ENCODE measurements at regions not wholly inside any gene's neighbourhood (a gene's known extent, or its start where the extent isn't known, plus 50 kb on each side); places are given as distances from the start of the nearest gene placed in this dataset.

DNA sequence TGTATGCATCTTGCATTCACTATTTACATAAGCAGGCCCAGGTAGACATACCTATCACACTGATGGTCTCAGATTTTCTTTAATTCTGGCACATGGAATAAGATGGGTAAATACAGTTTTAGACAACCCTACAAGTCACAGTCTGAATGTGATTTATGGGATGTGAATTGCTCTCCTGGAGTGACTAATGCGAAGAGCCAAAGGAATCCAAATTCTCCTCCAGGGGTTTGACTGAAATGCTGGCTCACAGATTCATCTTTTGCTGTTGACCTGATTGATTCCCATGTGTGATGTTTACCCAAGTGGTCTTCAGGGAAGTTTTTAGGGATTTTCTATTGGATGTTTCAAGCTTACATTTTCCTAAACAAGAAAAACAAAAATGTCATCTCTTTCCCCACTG lies 277.9 kb upstream of the MON1B start:
- DNase-seq: no peak

DNA sequence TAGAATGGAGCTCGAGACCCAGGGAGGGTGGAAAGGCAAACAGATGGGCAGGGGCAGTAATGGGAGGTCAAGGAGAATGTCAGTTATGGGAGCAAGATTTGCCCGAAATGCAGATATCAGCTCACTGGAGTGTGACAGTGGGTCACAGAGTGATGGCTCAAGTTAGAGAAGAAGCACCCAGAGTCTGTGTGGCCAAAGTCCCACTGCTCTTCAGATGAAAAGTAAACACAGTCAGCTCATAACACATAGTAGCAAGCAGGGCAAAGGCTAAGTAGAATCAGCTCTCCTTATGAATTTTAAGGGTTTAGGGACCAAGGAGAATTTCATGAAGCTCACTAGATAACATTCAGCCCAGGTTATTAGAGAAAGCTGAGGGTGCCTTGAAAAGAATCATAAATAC lies 264.9 kb upstream of the MON1B start:
- DNase-seq: no peak

DNA sequence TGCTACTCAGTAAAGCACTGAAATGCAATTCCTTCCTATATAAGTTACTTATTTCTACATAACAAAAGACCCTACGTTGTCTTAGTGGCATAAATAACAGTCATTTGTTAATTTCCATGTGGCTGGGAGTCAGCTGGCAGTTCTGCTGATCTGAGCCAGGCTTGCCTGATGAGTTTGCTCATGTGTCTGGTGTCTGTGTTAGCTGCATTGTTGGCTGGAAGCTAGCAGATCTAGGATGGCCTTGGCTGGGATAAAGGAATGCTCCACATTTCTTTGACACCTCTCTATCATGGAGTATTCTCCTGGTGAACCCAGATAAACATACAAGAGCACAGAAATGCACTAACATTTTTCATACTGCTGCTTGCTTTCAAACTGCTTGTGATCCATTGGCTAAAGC lies 264.4 kb upstream of the MON1B start:
- no peak for DNase-seq

DNA sequence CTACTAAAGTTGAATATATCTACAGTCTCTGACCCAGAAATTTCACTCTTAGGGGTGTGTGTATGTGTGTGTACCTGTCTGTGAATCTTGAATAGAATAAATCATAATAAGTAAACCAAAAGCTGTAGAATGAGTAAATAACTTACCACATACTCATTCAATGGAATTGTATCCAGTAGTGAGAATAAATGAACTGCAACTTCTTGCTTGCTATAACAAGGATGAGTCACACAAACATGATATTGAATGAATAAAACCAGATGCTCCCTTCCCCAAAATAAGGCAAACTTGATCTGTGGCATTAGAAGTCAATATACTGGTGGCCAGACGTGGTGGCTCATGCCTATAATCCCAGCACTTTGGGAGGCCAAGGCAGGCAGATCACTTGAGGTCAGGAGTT lies 259.8 kb upstream of the MON1B start:
- no peak for DNase-seq

DNA sequence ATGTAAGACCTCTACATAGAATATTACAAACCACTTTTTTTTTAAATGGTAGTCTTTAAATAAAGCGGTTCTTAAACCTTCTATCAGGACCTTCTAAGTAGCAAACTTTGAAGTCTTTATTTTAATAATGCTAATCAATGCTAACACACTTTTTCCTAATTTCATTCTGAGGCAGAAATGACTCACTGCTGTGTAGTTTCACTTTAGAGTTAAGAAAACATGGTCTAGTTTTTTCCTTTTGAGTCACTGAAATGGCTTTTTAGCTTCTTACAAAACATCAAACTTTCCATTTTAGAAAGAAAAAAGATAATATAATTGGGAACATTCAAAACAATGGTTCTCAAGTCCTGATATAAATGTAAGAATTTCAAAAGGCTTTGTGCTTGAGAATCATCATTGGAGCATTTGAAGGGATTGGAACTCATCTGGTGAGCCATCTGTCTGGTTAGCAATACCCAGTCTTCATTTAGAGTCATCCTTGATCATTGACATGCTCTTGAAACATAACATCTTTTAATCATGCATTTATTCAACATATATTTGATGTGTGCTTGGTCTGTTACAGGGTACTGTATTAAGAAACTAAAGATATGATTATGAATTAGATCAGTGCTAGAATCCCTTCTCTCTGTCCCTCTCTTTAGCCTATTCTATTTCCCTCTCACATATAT lies 258.3 kb upstream of the MON1B start:
- DNase-seq: no peak

DNA sequence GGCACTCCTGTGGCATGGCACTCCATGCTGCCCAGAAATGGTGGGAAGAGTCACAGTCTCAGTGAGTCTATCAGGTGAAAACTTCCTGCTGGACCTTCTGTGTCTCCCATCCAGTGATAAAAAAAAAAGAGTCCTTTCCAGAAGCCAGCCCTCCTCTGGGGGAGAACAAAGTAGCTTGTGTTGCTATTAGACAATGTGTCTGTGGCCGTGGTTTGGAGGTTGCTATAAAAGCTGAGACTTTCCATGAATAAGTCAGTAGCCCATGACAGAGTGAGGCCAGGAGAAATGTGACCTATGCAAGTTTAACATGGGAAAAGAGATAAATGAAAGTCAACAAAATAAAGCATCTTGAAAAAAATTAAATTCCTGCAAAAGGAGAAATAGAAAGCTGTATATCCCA lies 250.7 kb upstream of the MON1B start:
- DNase-seq: no peak

- DNase-seq: no peak
These were observed 249.9 kb upstream of the MON1B start for GRCh38 chr16:76941113-76941512.

GRCh38 chr16:76942089-76942488 lies 248.9 kb upstream of the MON1B start:
- no peak for DNase-seq

DNA sequence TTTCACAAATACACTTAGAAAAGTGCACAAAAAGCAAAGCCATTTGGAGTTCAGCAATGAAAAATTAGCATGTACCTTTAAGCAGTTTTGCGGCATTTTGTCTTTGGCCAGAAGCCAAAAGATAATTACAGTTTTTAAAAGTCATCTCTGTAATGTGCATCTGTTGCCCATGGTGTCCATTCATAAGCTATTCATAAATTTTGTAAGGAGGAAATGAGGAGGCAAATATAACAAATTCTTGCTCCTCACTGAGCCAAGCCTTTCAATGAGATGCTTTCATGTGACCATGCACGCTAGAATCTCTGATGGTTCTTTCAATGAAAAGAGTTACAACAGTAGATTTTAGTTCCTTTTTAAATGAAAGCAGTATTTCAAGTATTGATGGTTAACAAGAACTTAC lies 247.1 kb upstream of the MON1B start:
- DNase-seq: no peak

GRCh38 chr16:76946879-76947278 lies 244.1 kb upstream of the MON1B start:
- no peak for DNase-seq

DNA sequence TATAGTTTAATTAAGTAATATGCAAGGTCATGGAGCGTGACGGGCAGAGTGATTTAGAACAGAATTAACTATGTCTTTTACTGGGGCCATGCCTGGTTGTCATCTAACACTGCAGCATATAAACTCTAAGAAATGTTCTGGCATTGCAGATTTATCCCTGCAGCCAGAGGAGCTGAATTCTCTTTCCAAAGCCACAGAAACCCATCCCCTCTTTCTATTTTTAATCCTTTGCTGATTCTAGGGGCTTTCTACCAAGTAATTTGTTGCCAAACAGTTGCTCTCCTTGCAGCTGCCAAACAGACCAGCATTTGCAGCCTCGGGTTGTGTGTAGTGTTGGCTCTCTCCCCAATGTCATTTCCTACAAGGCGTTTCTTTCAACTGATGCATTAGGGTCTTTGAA lies 243.2 kb upstream of the MON1B start:
- no peak for DNase-seq

DNA sequence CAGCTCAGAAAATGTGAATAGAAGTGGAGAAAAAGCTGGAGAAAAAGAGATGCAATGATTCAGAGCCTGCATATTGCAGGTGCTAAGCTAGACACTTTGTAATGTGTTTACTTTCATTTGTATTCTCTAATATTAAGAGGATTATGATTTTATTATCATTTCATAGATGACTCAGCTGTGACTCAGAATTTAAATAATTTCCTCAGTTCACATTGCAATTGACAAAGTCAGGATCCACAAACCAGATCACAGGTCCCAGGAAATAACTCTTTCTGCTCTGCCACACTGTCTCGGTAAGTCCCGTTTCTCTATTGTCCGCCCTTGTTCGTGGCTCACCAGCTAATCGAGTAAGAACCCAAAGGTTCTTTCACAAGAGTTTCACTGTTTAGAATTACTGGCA lies 235.4 kb upstream of the MON1B start:
- DNase-seq: no peak

DNA sequence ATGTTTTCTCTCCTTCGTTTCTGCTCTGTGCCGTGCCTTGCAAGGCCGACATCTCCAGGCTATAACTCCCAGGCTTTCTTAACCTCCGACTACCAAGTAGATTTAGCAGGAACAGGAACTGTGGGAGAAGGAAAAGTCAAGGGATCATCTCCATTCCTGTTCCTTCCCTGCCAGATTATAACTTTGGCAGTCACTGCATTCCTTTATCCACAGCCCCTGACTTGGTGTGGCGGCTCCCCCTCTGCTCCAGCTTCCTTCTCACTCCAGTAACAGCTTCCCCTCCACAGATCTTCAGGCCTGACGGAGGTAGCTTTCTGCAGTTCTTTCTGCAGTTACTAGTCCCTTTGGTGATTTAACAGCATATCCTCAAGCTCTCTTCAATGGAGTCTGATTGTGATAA lies 234.6 kb upstream of the MON1B start:
- no peak for DNase-seq

DNA sequence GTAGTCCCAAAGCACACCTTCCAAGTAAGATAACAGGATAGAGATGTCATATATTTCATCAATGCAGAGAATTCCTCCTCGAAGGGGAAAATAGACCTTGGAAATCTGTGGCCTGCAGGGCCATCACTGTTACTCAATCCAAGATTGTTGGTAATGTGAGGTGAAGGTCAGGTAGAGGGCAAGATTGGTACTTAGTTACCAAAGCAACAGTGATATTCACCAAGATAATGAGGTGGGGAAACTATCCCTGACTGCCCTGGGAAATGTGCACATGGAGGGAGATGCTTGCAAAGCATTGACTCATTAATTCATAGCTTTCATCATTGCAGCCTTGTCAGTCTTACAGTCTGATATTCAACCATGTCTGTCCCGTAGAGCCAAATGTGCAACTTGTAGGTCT lies 234.1 kb upstream of the MON1B start:
- no peak for DNase-seq

GRCh38 chr16:76959166-76959565 lies 231.8 kb upstream of the MON1B start:
- DNase-seq: no peak

- DNase-seq: no peak
These were observed 227.2 kb upstream of the MON1B start for GRCh38 chr16:76963614-76964315.

- no peak for DNase-seq
These were observed 226.4 kb upstream of the MON1B start for GRCh38 chr16:76964464-76965154.

DNA sequence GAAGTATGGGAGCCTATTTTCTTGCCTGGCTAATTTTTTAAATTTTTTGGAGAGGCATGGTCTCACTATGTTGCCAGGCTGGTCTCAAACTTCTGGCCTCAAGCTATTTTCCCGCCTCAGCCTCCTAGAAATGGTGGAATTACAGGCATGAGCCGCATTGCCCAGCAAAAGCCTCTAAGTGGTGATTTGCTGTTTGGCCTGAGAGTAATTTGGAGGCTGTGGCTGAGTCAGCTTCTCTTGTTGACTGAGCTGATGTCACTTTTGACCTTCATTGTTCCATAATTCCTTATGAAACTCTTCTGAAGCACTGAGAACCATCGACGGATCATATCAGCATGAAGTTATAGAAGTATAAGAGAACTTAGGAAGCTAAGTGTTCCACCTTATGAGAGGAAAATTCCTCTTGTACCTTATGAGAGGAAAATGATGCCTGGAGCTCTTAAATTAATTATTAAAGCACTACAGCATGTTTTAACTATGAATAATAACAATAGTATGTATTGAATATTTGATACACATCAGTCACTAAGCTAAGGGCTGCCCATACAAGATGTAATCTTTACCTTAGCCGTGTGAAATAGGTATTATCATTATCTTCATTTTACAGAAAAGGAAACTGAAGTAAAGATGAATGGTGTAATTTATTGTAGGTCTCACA lies 220.8 kb upstream of the MON1B start:
- no peak for DNase-seq

GRCh38 chr16:76970745-76971099 lies 220.3 kb upstream of the MON1B start:
- no peak for DNase-seq

- DNase-seq: no peak
These were observed 214.9 kb upstream of the MON1B start for GRCh38 chr16:76976101-76976500.

GRCh38 chr16:76976756-76977155 lies 214.2 kb upstream of the MON1B start:
- DNase-seq: no peak

- DNase-seq: no peak
These were observed 206.8 kb upstream of the MON1B start for GRCh38 chr16:76984196-76984595.

DNA sequence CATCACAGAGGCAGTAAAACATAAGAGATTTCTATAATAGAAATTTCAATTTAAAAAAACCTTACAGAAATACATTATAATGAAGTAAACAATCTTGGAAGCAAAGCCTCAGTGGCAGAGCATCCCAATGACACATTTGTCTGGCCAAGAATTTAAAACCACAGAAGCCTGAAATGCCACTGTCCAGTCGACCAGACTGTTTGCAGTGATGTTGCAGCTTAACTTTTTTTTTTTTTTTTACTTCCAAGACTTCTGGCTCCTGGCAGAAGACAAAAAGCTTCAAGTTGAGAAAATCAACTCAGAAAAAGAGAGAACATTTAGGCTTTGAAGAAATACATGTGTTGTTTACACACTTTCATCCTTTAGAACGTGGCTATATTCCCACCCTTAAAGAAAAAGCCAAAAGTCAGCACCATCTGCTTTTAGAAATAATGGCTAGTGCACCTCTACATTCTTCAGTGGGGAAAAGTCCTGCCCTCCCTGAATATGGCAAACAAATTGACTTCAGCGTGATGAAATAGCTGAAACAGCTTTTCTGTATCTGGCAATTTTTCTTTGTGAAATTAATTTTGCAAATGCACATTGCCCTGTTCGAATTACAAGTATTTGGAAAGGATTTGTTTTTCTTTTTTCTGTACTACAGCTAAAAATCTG lies 205.5 kb upstream of the MON1B start:
- DNase-seq: no peak
